Testis (tissue), 2 donors: ENCODE measurements at regions not wholly inside any gene's neighbourhood (a gene's known extent, or its start where the extent isn't known, plus 50 kb on each side); places are given as distances from the start of the nearest gene placed in this dataset.

Source experiments
- POLR2A ChIP-seq: fragments of 450-650 bp; IDR thresholded peaks from one replicate; pipeline ENCODE4 v1.6.1; 2017; ENCODE audit warnings: antibody characterized with exemption, mild to moderate bottlenecking, moderate library complexity
- TF ChIP-seq, protein P1 (sequence below), 3 experiments: fragments of 450-650 bp in 2 of 3; fragments of 200-600 bp in 1 of 3; sonication (generic) in 1 of 3; IDR thresholded peaks; one replicate each; pipeline ENCODE4 v1.5.1; 2016 to 2019; ENCODE audit warnings: antibody characterized with exemption in 3 of 3, mild to moderate bottlenecking in 2 of 3, moderate library complexity in 1 of 3

DNA sequence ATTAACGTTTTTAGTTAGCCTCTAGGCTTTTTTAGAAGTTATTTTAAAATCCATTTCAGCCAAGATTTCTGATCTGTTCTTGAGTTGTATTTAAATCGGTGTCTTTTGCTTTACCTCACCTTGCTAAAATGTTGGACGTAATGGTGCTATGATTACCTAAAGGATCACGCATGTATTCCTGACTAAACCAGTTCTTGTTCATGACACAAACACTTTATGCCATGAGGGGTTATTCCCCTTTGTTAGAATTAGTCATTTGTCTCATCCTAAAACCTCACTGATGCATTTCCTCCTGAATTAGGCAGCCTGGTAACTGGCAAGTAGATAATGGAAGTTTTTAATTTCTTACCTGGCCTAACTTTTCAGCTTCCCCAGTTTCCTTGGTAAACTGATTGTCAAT is 185.4 kb upstream of the TANK start:
- TF ChIP-seq, protein P1, sequence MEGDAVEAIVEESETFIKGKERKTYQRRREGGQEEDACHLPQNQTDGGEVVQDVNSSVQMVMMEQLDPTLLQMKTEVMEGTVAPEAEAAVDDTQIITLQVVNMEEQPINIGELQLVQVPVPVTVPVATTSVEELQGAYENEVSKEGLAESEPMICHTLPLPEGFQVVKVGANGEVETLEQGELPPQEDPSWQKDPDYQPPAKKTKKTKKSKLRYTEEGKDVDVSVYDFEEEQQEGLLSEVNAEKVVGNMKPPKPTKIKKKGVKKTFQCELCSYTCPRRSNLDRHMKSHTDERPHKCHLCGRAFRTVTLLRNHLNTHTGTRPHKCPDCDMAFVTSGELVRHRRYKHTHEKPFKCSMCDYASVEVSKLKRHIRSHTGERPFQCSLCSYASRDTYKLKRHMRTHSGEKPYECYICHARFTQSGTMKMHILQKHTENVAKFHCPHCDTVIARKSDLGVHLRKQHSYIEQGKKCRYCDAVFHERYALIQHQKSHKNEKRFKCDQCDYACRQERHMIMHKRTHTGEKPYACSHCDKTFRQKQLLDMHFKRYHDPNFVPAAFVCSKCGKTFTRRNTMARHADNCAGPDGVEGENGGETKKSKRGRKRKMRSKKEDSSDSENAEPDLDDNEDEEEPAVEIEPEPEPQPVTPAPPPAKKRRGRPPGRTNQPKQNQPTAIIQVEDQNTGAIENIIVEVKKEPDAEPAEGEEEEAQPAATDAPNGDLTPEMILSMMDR (IDR thresholded peaks at IDR 0.05), result no peak
- no peak for TF ChIP-seq POLR2A
